WTC11 (cell line): ENCODE measurements at regions not wholly inside any gene's neighbourhood (a gene's known extent, or its start where the extent isn't known, plus 50 kb on each side); places are given as distances from the start of the nearest gene placed in this dataset.
A peak's percentile ranks its signal among the peaks of the same experiment; 100 is the strongest.
"Not testable (repeated sequence)": the region's sequence is repeated elsewhere in the genome, so short reads cannot be mapped to it uniquely, and the experiment has no call there.

Source experiments
- ATAC-seq: fragments of 200-7000 bp; cut with Tn5 transposase; 2 replicates; pipeline ENCODE4 v1.10.0; 2021; ENCODE audit warnings: mild to moderate bottlenecking, moderate library complexity
- CTCF ChIA-PET: fragments of 300-600 bp; sonication (Branson Sonifier 250); formaldehyde crosslinking; loops from one replicate; lab custom pipeline; 2021; ENCODE audit warnings: antibody characterized with exemption; lab: Charles Lee
- POLR2A ChIA-PET: fragments of 350-600 bp; sonication (Branson Sonifier 250); formaldehyde crosslinking; loops from one replicate; lab custom pipeline; 2021; ENCODE audit warnings: antibody characterized with exemption; lab: Charles Lee
- DNase-seq: peaks from one replicate; pipeline ENCODE4 v3.0.0; 2021; ENCODE audit warnings: low spot score
- H3K27ac Mint-ChIP-seq: 2 replicates; pipeline ENCODE4 v1.8.0; 2021; ENCODE audit warnings: mixed read lengths
- H3K27me3 Mint-ChIP-seq: 2 replicates; pipeline ENCODE4 v1.8.0; 2021; ENCODE audit warnings: low read depth, mild to moderate bottlenecking, moderate library complexity, mixed read lengths
- H3K36me3 Mint-ChIP-seq: 2 replicates; pipeline ENCODE4 v1.8.0; 2021; ENCODE audit warnings: mixed read lengths
- H3K4me1 Mint-ChIP-seq: 2 replicates; pipeline ENCODE4 v1.8.0; 2022; ENCODE audit warnings: mixed read lengths
- H3K4me3 Mint-ChIP-seq: 2 replicates; pipeline ENCODE4 v1.8.0; 2021; ENCODE audit warnings: mild to moderate bottlenecking, moderate library complexity, mixed read lengths
- H3K9me3 Mint-ChIP-seq: 2 replicates; pipeline ENCODE4 v1.8.0; 2021; ENCODE audit warnings: mixed read lengths
- CTCF ChIP-seq: fragments of 200-600 bp; IDR thresholded peaks from 2 replicates; pipeline ENCODE4 v1.8.0; 2022; ENCODE audit warnings: antibody characterized with exemption
- MAX ChIP-seq: sonication (generic); formaldehyde crosslinking; IDR thresholded peaks from 2 replicates; pipeline ENCODE4 v1.8.0; 2022; ENCODE audit warnings: mild to moderate bottlenecking, missing genetic modification reagents
- MYBL2 ChIP-seq: sonication (generic); formaldehyde crosslinking; IDR thresholded peaks from 2 replicates; pipeline ENCODE4 v1.8.1; 2023; ENCODE audit warnings: mild to moderate bottlenecking, moderate library complexity, missing genetic modification reagents
- TEAD1 ChIP-seq: sonication (generic); formaldehyde crosslinking; IDR thresholded peaks from 2 replicates; pipeline ENCODE4 v1.8.0; 2022; ENCODE audit warnings: mild to moderate bottlenecking, missing genetic modification reagents
- ZNF423 ChIP-seq: fragments of 250-450 bp; sonication (Bioruptor Pico); IDR thresholded peaks from 2 replicates; pipeline ENCODE4 v2.1.2; 2022; ENCODE audit warnings: mild to moderate bottlenecking, moderate library complexity

GRCh38 chr2:132337844-132338243 is 78.8 kb upstream of the GPR39 start:
- peak; percentile 36; the same call in 1 of the 2 replicates for ATAC-seq
- H3K27ac Mint-ChIP-seq, POLR2A ChIA-PET, CTCF ChIA-PET, DNase-seq, H3K9me3 Mint-ChIP-seq, H3K36me3 Mint-ChIP-seq, H3K27me3 Mint-ChIP-seq, H3K4me3 Mint-ChIP-seq: not testable (repeated sequence)
- peaks cover 24% of the 10 kb centered on the region for H3K4me1 Mint-ChIP-seq

- ATAC-seq: peak; percentile 99
- Mint-ChIP-seq H3K27me3 (peaks cover 24% of the 10 kb centered on the region), H3K4me3 (peak overlapping the region; percentile 80), H3K4me1 (peaks cover 12% of the 10 kb centered on the region), H3K27ac (peak overlapping the region; percentile 97)
- H3K36me3 Mint-ChIP-seq, H3K9me3 Mint-ChIP-seq, POLR2A ChIA-PET: not testable (repeated sequence)
- DNase-seq: peak; percentile 78
- CTCF ChIA-PET: interaction anchor here (0.8 kb wide), 1 partner anchor 68 kb away, joined by 3 read pairs; no protein-coding TSS in a partner anchor
Observed at GRCh38 chr2:132347041-132347780, 69.4 kb upstream of the GPR39 start.

GRCh38 chr2:132349092-132349687 is 67.4 kb upstream of the GPR39 start:
- ATAC-seq, H3K4me3 Mint-ChIP-seq, H3K36me3 Mint-ChIP-seq, H3K27ac Mint-ChIP-seq, POLR2A ChIA-PET, H3K9me3 Mint-ChIP-seq: not testable (repeated sequence)
- peak; percentile 58 for TF ChIP-seq CTCF
- peaks cover 31% of the 10 kb centered on the region for H3K27me3 Mint-ChIP-seq
- CTCF ChIA-PET: interaction anchor here (0.6 to 1.8 kb wide), 21 partner anchors 18 to 386 kb away, joined by 3 to 31 read pairs (median 4); partner anchors contain the start of gene GPR39
- DNase-seq: peak; percentile 29
- H3K4me1 Mint-ChIP-seq: peaks cover 15% of the 10 kb centered on the region

GRCh38 chr2:132351668-132352067 is 64.9 kb upstream of the GPR39 start:
- H3K4me1 Mint-ChIP-seq: peaks cover 14% of the 10 kb centered on the region
- H3K27ac Mint-ChIP-seq, H3K4me3 Mint-ChIP-seq, ATAC-seq, POLR2A ChIA-PET, H3K9me3 Mint-ChIP-seq, H3K36me3 Mint-ChIP-seq, DNase-seq: not testable (repeated sequence)
- H3K27me3 Mint-ChIP-seq: peaks cover 43% of the 10 kb centered on the region
- CTCF ChIA-PET: interaction anchor here (1.6 kb wide), 1 partner anchor 97 kb away, joined by 7 read pairs; no protein-coding TSS in a partner anchor

GRCh38 chr2:132352481-132353001 is 64.1 kb upstream of the GPR39 start:
- POLR2A ChIA-PET: interaction anchor here (1.5 kb wide), 1 partner anchor 64 kb away, joined by 6 read pairs; the partner anchor contains the start of gene GPR39
- peak overlapping the region; percentile 61 for H3K4me3 Mint-ChIP-seq

GRCh38 chr2:132353380-132353779 is 63.2 kb upstream of the GPR39 start:
- H3K4me1 Mint-ChIP-seq, H3K9me3 Mint-ChIP-seq, H3K27ac Mint-ChIP-seq, H3K36me3 Mint-ChIP-seq: not testable (repeated sequence)
- peak; percentile 46 for ATAC-seq
- peak; percentile 79 for DNase-seq
- peaks cover 43% of the 10 kb centered on the region for H3K27me3 Mint-ChIP-seq
- ChIA-PET CTCF (interaction anchor here (1.6 kb wide), 1 partner anchor 95 kb away, joined by 7 read pairs; no protein-coding TSS in a partner anchor), POLR2A (interaction anchor here (1.5 kb wide), 1 partner anchor 63 kb away, joined by 6 read pairs; the partner anchor contains the start of gene GPR39)
- H3K4me3 Mint-ChIP-seq: peak overlapping the region; percentile 61

More at GRCh38 chr2:132352481-132353001, 64.1 kb upstream of the GPR39 start:
- H3K27me3 Mint-ChIP-seq: peaks cover 43% of the 10 kb centered on the region
- not testable (repeated sequence) for H3K9me3 Mint-ChIP-seq
- 0 out of 2 replicates have a peak, but pooled peaks have one; percentile 25 for TF ChIP-seq MYBL2 (CRISPR knock-in tag)
- TF ChIP-seq MAX: 0 out of 2 replicates have a peak, but pooled peaks have one; percentile 49
- peak; percentile 43; the same call in 1 of the 2 replicates for TF ChIP-seq ZNF423 (CRISPR knock-in tag)
- TF ChIP-seq TEAD1 (CRISPR knock-in tag): peak; percentile 45
- TF ChIP-seq, all 79 proteins: peak for 4; not testable (repeated sequence) for 75
- ATAC-seq (peak; percentile 89), DNase-seq (peak; percentile 62)
- H3K36me3 Mint-ChIP-seq, H3K27ac Mint-ChIP-seq: not testable (repeated sequence)
- H3K4me1 Mint-ChIP-seq: peaks cover 10% of the 10 kb centered on the region
- CTCF ChIA-PET: interaction anchor here (1.6 kb wide), 1 partner anchor 96 kb away, joined by 7 read pairs; no protein-coding TSS in a partner anchor

- peak; percentile 20 for DNase-seq
- POLR2A ChIA-PET, H3K36me3 Mint-ChIP-seq, H3K4me3 Mint-ChIP-seq, CTCF ChIA-PET, H3K27me3 Mint-ChIP-seq, H3K4me1 Mint-ChIP-seq, H3K27ac Mint-ChIP-seq, ATAC-seq: not testable (repeated sequence)
- H3K9me3 Mint-ChIP-seq: peaks cover 32% of the 10 kb centered on the region
Observed at GRCh38 chr2:132360964-132361363, 55.6 kb upstream of the GPR39 start.

GRCh38 chr2:132361498-132361897 is 55.1 kb upstream of the GPR39 start:
- H3K27me3 Mint-ChIP-seq, H3K4me1 Mint-ChIP-seq, H3K36me3 Mint-ChIP-seq, H3K27ac Mint-ChIP-seq, ATAC-seq, H3K4me3 Mint-ChIP-seq, CTCF ChIA-PET, DNase-seq, POLR2A ChIA-PET: not testable (repeated sequence)
- peaks cover 35% of the 10 kb centered on the region for H3K9me3 Mint-ChIP-seq

GRCh38 chr2:132363352-132363751 is 53.3 kb upstream of the GPR39 start:
- H3K36me3 Mint-ChIP-seq, DNase-seq, H3K27ac Mint-ChIP-seq, H3K4me3 Mint-ChIP-seq, ATAC-seq, CTCF ChIA-PET, POLR2A ChIA-PET, H3K27me3 Mint-ChIP-seq, H3K4me1 Mint-ChIP-seq: not testable (repeated sequence)
- peaks cover 35% of the 10 kb centered on the region for H3K9me3 Mint-ChIP-seq
